Liver (tissue), 8 donors: ENCODE measurements at regions not wholly inside any gene's neighbourhood (a gene's known extent, or its start where the extent isn't known, plus 50 kb on each side); places are given as distances from the start of the nearest gene placed in this dataset.

ENCODE experiments used
- DNase-seq: peaks from one replicate; pipeline ENCODE4 v3.0.0-alpha.2; 2017; ENCODE audit warnings: low spot score
- H3K27ac ChIP-seq, 2 donors: one replicate each; pipeline ENCODE4 v1.7.0; 2013; ENCODE audit warnings: inconsistent platforms in 2 of 2, low read length in 2 of 2, control low read depth in 1 of 2, low read depth in 1 of 2, mild to moderate bottlenecking in 1 of 2
- H3K27me3 ChIP-seq, 4 donors: one replicate each; pipeline versions ENCODE4 v1.6.1 to v1.7.0; 2013; ENCODE audit warnings: low read length in 3 of 4, inconsistent platforms in 1 of 4, mild to moderate bottlenecking in 1 of 4, moderate library complexity in 1 of 4; ENCODE audit not compliant: control insufficient read depth in 4 of 4, insufficient read depth in 4 of 4
- H3K36me3 ChIP-seq, 4 donors: one replicate each; pipeline versions ENCODE4 v1.6.1 to v1.7.0; 2013; ENCODE audit warnings: low read length in 3 of 4, mild to moderate bottlenecking in 3 of 4, low read depth in 1 of 4, moderate library complexity in 1 of 4; ENCODE audit not compliant: control insufficient read depth in 4 of 4, insufficient read depth in 3 of 4
- H3K4me1 ChIP-seq, 4 donors: one replicate each; pipeline versions ENCODE4 v1.6.1 to v1.7.0; 2013; ENCODE audit warnings: low read length in 3 of 4, mild to moderate bottlenecking in 3 of 4, moderate library complexity in 1 of 4; ENCODE audit not compliant: control insufficient read depth in 4 of 4, insufficient read depth in 4 of 4
- H3K4me3 ChIP-seq, 3 donors: one replicate each; pipeline versions ENCODE4 v1.6.1 to v1.7.0; 2013; ENCODE audit warnings: low read length in 3 of 3, control low read depth in 1 of 3, low read depth in 1 of 3, mild to moderate bottlenecking in 1 of 3
- H3K9ac ChIP-seq, 2 donors: one replicate each; pipeline ENCODE4 v1.7.0; 2013; ENCODE audit warnings: low read length in 2 of 2, mild to moderate bottlenecking in 2 of 2, moderate library complexity in 2 of 2, control low read depth in 1 of 2, low read depth in 1 of 2
- H3K9me3 ChIP-seq, 4 donors: one replicate each; pipeline versions ENCODE4 v1.6.1 to v1.7.0; 2013; ENCODE audit warnings: low read length in 3 of 4; ENCODE audit not compliant: control insufficient read depth in 4 of 4
- CTCF ChIP-seq: fragments of 150-350 bp; IDR thresholded peaks from 2 replicates; pipeline ENCODE4 v1.5.1; 2017; ENCODE audit warnings: improper control_type of control experiment, low read depth, low read length; ENCODE audit not compliant: missing input control
- EGR1 ChIP-seq, 2 donors: IDR thresholded peaks; 2 replicates each; pipeline ENCODE4 v1.6.1; 2016 to 2018; ENCODE audit warnings: antibody characterized with exemption in 2 of 2, low read depth in 2 of 2
- FOXA1 ChIP-seq: IDR thresholded peaks from 2 replicates; pipeline ENCODE4 v1.6.1; 2016; ENCODE audit warnings: antibody characterized with exemption
- FOXA2 ChIP-seq: IDR thresholded peaks from 2 replicates; pipeline ENCODE4 v1.6.1; 2016; ENCODE audit warnings: antibody characterized with exemption
- GABPA ChIP-seq, 2 donors: IDR thresholded peaks in 1 of 2; conservative IDR thresholded peaks in 1 of 2; 2 replicates each; pipeline ENCODE4 v1.6.1; 2016; ENCODE audit warnings: antibody characterized with exemption in 2 of 2, mild to moderate bottlenecking in 1 of 2, moderate library complexity in 1 of 2
- HNF4A ChIP-seq, 2 donors: conservative IDR thresholded peaks; 2 replicates each; pipeline ENCODE4 v1.6.1; 2016; ENCODE audit warnings: antibody characterized with exemption in 2 of 2, mild to moderate bottlenecking in 2 of 2
- HNF4G ChIP-seq: IDR thresholded peaks from 2 replicates; pipeline ENCODE4 v1.6.1; 2016; ENCODE audit warnings: antibody characterized with exemption
- JUND ChIP-seq, 2 donors: IDR thresholded peaks; 2 replicates each; pipeline ENCODE4 v1.6.1; 2016; ENCODE audit warnings: antibody characterized with exemption in 2 of 2
- MAX ChIP-seq: IDR thresholded peaks from 2 replicates; pipeline ENCODE4 v1.6.1; 2016; ENCODE audit warnings: antibody characterized with exemption
- NR2F2 ChIP-seq: IDR thresholded peaks from 2 replicates; pipeline ENCODE4 v1.6.1; 2016; ENCODE audit warnings: antibody characterized with exemption
- RAD21 ChIP-seq, 2 donors: IDR thresholded peaks; 2 replicates each; pipeline ENCODE4 v1.6.1; 2016; ENCODE audit warnings: antibody characterized with exemption in 2 of 2, mild to moderate bottlenecking in 2 of 2
- REST ChIP-seq: IDR thresholded peaks from 2 replicates; pipeline ENCODE4 v1.6.1; 2016; ENCODE audit warnings: antibody characterized with exemption, mild to moderate bottlenecking
- RXRA ChIP-seq, 2 donors: IDR thresholded peaks; 2 replicates each; pipeline ENCODE4 v1.6.1; 2017 to 2018; ENCODE audit warnings: antibody characterized with exemption in 2 of 2, mild to moderate bottlenecking in 1 of 2
- SP1 ChIP-seq: IDR thresholded peaks from 2 replicates; pipeline ENCODE4 v1.6.1; 2018; ENCODE audit warnings: antibody characterized with exemption, mild to moderate bottlenecking
- TAF1 ChIP-seq: conservative IDR thresholded peaks from 2 replicates; pipeline ENCODE4 v1.6.1; 2016; ENCODE audit warnings: antibody characterized with exemption, mild to moderate bottlenecking
- YY1 ChIP-seq: IDR thresholded peaks from 2 replicates; pipeline ENCODE4 v1.6.1; 2016; ENCODE audit warnings: antibody characterized with exemption, mild to moderate bottlenecking
- WGBS: extraction: QIAGEN DNeasy Blood & Tissue Kit; methylation state at CpG from one replicate; pipeline ENCODE4 v1.1.7; 2013; 5-methylcytosine and 5-hydroxymethylcytosine counted together
- TF ChIP-seq, protein P1 (sequence below): IDR thresholded peaks from 2 replicates; pipeline ENCODE4 v1.6.1; 2016; ENCODE audit warnings: antibody characterized with exemption
- TF ChIP-seq, protein P2 (sequence below): IDR thresholded peaks from 2 replicates; pipeline ENCODE4 v1.6.1; 2016; ENCODE audit warnings: antibody characterized with exemption
- donor health status: healthy.
- donor health status: healthy.
- donor health status: healthy.
- donor health status: healthy.
- donor health status: healthy.

- H3K36me3 ChIP-seq: no peaks in the 10 kb centered on the region
- WGBS: 83% methylated on average over 1 of the region's 1 CpG
- peak overlapping the region; percentile 26 to 76 for H3K9ac ChIP-seq
- no peak for DNase-seq
- H3K27ac ChIP-seq: no peak overlapping the region
- H3K4me3 ChIP-seq: no peak overlapping the region
- no peaks in the 10 kb centered on the region for H3K27me3 ChIP-seq
- peaks cover 0 to 27% (median 15%) of the 10 kb centered on the region in 4 donors for H3K4me1 ChIP-seq
- TF ChIP-seq GABPA (IDR thresholded peaks at IDR 0.05 in 1 of 2, conservative IDR thresholded peaks at IDR 0.05 in 1 of 2) (no peak), FOXA2 (no peak), CTCF (no peak), RAD21 (IDR thresholded peaks at IDR 0.05) (no peak), RXRA (IDR thresholded peaks at IDR 0.05) (no peak), YY1 (no peak), FOXA1 (no peak), JUND (IDR thresholded peaks at IDR 0.05) (no peak), NR2F2 (no peak), HNF4A (conservative IDR thresholded peaks at IDR 0.05) (no peak), MAX (no peak), REST (no peak), HNF4G (no peak), TAF1 (no peak), EGR1 (IDR thresholded peaks at IDR 0.05; ENCODE audit: low read depth in 2 of 2) (no peak), SP1 (no peak)
- TF ChIP-seq, protein P1, sequence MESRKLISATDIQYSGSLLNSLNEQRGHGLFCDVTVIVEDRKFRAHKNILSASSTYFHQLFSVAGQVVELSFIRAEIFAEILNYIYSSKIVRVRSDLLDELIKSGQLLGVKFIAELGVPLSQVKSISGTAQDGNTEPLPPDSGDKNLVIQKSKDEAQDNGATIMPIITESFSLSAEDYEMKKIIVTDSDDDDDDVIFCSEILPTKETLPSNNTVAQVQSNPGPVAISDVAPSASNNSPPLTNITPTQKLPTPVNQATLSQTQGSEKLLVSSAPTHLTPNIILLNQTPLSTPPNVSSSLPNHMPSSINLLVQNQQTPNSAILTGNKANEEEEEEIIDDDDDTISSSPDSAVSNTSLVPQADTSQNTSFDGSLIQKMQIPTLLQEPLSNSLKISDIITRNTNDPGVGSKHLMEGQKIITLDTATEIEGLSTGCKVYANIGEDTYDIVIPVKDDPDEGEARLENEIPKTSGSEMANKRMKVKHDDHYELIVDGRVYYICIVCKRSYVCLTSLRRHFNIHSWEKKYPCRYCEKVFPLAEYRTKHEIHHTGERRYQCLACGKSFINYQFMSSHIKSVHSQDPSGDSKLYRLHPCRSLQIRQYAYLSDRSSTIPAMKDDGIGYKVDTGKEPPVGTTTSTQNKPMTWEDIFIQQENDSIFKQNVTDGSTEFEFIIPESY: no peak
- TF ChIP-seq, protein P2, sequence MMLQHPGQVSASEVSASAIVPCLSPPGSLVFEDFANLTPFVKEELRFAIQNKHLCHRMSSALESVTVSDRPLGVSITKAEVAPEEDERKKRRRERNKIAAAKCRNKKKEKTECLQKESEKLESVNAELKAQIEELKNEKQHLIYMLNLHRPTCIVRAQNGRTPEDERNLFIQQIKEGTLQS: no peak
- H3K9me3 ChIP-seq: no peaks in the 10 kb centered on the region
These were observed 149.9 kb upstream of the SLC4A4 start for GRCh38 chr4:71188951-71189350.

DNA sequence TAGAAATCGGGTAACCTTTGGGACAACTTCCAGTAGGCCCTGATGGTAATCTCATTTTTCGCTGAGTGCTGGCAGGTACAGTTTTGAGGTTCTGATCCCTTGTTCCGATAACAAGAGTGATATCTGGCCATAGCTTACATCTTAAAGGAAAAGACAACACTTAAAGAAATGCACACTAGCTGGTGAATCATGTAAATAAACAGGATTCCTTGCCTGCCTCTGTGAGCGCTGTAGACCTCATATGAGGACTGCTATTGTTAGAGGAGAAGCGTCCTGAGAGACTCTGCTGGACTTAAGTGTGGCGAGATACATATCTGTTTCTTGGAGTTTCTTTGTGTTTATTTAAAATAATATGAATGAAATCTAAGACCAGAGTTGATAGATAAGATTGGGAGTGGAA, 149.3 kb upstream of the SLC4A4 start:
- peaks cover 0 to 24% (median 12%) of the 10 kb centered on the region in 4 donors for H3K4me1 ChIP-seq
- no peak for DNase-seq
- 87% methylated on average over 6 of the region's 6 CpGs for WGBS
- no peak overlapping the region for H3K27ac ChIP-seq
- no peaks in the 10 kb centered on the region for H3K36me3 ChIP-seq
- H3K9ac ChIP-seq: no peak overlapping the region
- H3K9me3 ChIP-seq: no peaks in the 10 kb centered on the region
- TF ChIP-seq HNF4A (conservative IDR thresholded peaks at IDR 0.05) (no peak), CTCF (no peak), RXRA (IDR thresholded peaks at IDR 0.05) (no peak), EGR1 (IDR thresholded peaks at IDR 0.05; ENCODE audit: low read depth in 2 of 2) (no peak), TAF1 (no peak), GABPA (IDR thresholded peaks at IDR 0.05 in 1 of 2, conservative IDR thresholded peaks at IDR 0.05 in 1 of 2) (no peak), SP1 (no peak)
- TF ChIP-seq, protein P1: no peak
- H3K4me3 ChIP-seq: no peak overlapping the region
- H3K27me3 ChIP-seq: no peaks in the 10 kb centered on the region
